ENCODE measurements at regions not wholly inside any gene's neighbourhood (a gene's known extent, or its start where the extent isn't known, plus 50 kb on each side); places are given as distances from the start of the nearest gene placed in this dataset.

DNA sequence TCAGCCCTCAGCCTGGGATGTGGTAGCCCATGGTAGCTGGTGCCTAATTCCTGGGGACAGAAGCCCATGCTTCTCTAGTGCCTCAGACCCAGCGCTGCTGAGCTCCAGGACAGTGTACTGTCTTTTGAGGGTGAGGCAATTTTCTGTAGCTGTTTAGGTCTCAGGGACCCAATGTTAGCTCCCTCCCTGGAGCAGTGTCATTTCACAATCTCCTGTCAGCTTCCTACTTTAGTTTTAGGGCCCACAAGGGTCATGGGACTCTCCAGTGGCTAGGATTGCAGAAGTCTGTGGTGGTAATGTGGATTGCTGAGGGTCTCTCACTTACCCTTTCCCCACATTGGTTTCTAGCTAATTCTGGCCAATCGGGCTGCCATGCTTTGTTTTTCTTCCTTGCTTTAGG, 67.7 kb upstream of the CCL21 start:
- CTCF ChIA-PET (ENCODE audit: unreplicated experiment): no interaction called here
- no peaks in the 10 kb centered on the region for H4K20me1 ChIP-seq (ENCODE audit: insufficient read depth, low read length)
- TF ChIP-seq EZH2phosphoT487 (IDR thresholded peaks at IDR 0.05; ENCODE audit: borderline replicate concordance, low read depth, low read length): no peak
- TF ChIP-seq, protein P1, sequence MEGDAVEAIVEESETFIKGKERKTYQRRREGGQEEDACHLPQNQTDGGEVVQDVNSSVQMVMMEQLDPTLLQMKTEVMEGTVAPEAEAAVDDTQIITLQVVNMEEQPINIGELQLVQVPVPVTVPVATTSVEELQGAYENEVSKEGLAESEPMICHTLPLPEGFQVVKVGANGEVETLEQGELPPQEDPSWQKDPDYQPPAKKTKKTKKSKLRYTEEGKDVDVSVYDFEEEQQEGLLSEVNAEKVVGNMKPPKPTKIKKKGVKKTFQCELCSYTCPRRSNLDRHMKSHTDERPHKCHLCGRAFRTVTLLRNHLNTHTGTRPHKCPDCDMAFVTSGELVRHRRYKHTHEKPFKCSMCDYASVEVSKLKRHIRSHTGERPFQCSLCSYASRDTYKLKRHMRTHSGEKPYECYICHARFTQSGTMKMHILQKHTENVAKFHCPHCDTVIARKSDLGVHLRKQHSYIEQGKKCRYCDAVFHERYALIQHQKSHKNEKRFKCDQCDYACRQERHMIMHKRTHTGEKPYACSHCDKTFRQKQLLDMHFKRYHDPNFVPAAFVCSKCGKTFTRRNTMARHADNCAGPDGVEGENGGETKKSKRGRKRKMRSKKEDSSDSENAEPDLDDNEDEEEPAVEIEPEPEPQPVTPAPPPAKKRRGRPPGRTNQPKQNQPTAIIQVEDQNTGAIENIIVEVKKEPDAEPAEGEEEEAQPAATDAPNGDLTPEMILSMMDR (conservative IDR thresholded peaks at IDR 0.05; ENCODE audit: low read length): no peak
- H3K27ac ChIP-seq (ENCODE audit: low read depth, low read length, poor library complexity, severe bottlenecking): no peak overlapping the region
- H3K4me2 ChIP-seq (ENCODE audit: low read length): no peak overlapping the region
- POLR2A ChIA-PET: no interaction called here
- no TSS peak for BruUV-seq (replicated peaks)
- H3K9me3 ChIP-seq (ENCODE audit: low read length): no peaks in the 10 kb centered on the region
- no peaks in the 10 kb centered on the region for H3K36me3 ChIP-seq (ENCODE audit: insufficient read depth, low read length)
- no peak for DNase-seq (ENCODE audit: low spot score)
- peaks cover 3% of the 10 kb centered on the region; the same call in 1 of the 2 replicates for H3K9me2 ChIP-seq (ENCODE audit: insufficient read depth, low read length)
- H3K4me3 ChIP-seq (ENCODE audit: low read depth, low read length, poor library complexity, severe bottlenecking): no peak overlapping the region
- H3K4me1 ChIP-seq (ENCODE audit: insufficient read depth, low read length, poor library complexity, severe bottlenecking): no peaks in the 10 kb centered on the region
- H3K79me2 ChIP-seq (ENCODE audit: insufficient read depth, low read depth, low read length): no peaks in the 10 kb centered on the region
- intact Hi-C loops (cut with micrococcal nuclease; ENCODE audit: unreplicated experiment): no loop called here
- no peak overlapping the region for H2AFZ ChIP-seq (ENCODE audit: low read length)

DNA sequence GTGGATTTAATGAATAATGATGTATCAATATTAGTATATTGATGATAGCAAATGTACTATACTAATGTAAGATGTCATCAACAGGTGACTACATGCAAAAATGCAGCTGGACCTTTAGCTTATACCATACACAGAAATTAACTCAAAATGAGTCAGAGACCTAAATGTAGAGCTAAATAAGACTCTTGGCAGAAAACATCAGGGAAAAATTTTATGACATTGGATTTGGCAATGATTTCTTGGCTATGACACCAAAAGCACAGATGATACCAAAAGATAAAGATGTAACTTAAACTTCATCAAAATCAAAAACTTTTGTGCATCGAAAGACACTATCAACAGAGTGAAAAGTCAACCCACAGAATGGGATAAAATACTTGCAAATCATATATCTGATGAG, 64.0 kb upstream of the CCL21 start:
- H2AFZ ChIP-seq (ENCODE audit: low read length): no peak overlapping the region
- POLR2A ChIA-PET: no interaction called here
- no peaks in the 10 kb centered on the region for H3K4me1 ChIP-seq (ENCODE audit: insufficient read depth, low read length, poor library complexity, severe bottlenecking)
- no peaks in the 10 kb centered on the region for H4K20me1 ChIP-seq (ENCODE audit: insufficient read depth, low read length)
- no peak overlapping the region for H3K27ac ChIP-seq (ENCODE audit: low read depth, low read length, poor library complexity, severe bottlenecking)
- TF ChIP-seq, protein P1 (conservative IDR thresholded peaks at IDR 0.05; ENCODE audit: low read length): no peak
- no peak for TF ChIP-seq EZH2phosphoT487 (IDR thresholded peaks at IDR 0.05; ENCODE audit: borderline replicate concordance, low read depth, low read length)
- CTCF ChIA-PET (ENCODE audit: unreplicated experiment): no interaction called here
- no peaks in the 10 kb centered on the region for H3K36me3 ChIP-seq (ENCODE audit: insufficient read depth, low read length)
- peaks cover 3% of the 10 kb centered on the region; the same call in 1 of the 2 replicates for H3K9me2 ChIP-seq (ENCODE audit: insufficient read depth, low read length)
- H3K79me2 ChIP-seq (ENCODE audit: insufficient read depth, low read depth, low read length): no peaks in the 10 kb centered on the region
- no TSS peak for BruUV-seq (replicated peaks)
- no peak overlapping the region for H3K4me3 ChIP-seq (ENCODE audit: low read depth, low read length, poor library complexity, severe bottlenecking)
- DNase-seq (ENCODE audit: low spot score): no peak
- intact Hi-C loops (cut with micrococcal nuclease; ENCODE audit: unreplicated experiment): no loop called here
- H3K9me3 ChIP-seq (ENCODE audit: low read length): no peaks in the 10 kb centered on the region
- no peak overlapping the region for H3K4me2 ChIP-seq (ENCODE audit: low read length)

DNA sequence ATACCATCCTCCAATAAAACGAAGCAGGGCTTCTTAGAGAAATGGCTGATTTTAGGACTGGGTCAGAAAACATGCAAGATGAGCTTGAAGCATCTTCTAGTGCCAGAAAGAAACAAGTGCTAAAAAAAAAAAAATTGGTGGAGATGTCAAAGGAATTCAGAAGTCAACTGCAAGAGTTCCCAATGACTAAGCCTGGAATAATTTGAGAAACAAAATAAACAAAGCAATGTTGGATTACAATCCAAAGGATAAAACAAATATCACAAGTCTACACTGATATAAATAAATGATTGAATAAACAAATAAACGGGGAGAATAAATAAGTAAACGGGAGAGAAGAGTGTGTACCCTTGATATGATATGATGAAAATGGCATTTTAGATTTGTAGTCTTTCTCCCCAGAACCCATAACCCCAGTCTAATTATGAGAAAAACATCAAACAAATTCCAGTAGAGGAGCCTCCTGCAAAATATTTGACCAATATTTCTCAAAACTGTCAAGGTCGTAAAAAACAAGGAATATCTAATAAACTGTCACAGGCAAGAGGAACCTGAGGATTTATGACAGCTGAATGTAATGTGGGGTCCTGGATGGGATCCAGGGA, 63.5 kb upstream of the CCL21 start:
- Histone ChIP-seq H3K36me3 (ENCODE audit: insufficient read depth, low read length) (no peaks in the 10 kb centered on the region), H2AFZ (ENCODE audit: low read length) (no peak overlapping the region), H3K4me1 (ENCODE audit: insufficient read depth, low read length, poor library complexity, severe bottlenecking) (no peaks in the 10 kb centered on the region), H4K20me1 (ENCODE audit: insufficient read depth, low read length) (no peaks in the 10 kb centered on the region), H3K4me2 (ENCODE audit: low read length) (no peak overlapping the region), H3K9me2 (ENCODE audit: insufficient read depth, low read length) (peaks cover 3% of the 10 kb centered on the region; the same call in 1 of the 2 replicates), H3K9me3 (ENCODE audit: low read length) (no peaks in the 10 kb centered on the region), H3K4me3 (ENCODE audit: low read depth, low read length, poor library complexity, severe bottlenecking) (no peak overlapping the region), H3K79me2 (ENCODE audit: insufficient read depth, low read depth, low read length) (no peaks in the 10 kb centered on the region), H3K27ac (ENCODE audit: low read depth, low read length, poor library complexity, severe bottlenecking) (no peak overlapping the region)
- POLR2A ChIA-PET: no interaction called here
- intact Hi-C loops (cut with micrococcal nuclease; ENCODE audit: unreplicated experiment): no loop called here
- CTCF ChIA-PET (ENCODE audit: unreplicated experiment): no interaction called here
- TF ChIP-seq, protein P1 (conservative IDR thresholded peaks at IDR 0.05; ENCODE audit: low read length): no peak
- no peak for TF ChIP-seq EZH2phosphoT487 (IDR thresholded peaks at IDR 0.05; ENCODE audit: borderline replicate concordance, low read depth, low read length)
- no TSS peak for BruUV-seq (replicated peaks)
- no peak for DNase-seq (ENCODE audit: low spot score)

All from OCI-LY7 (cell line).